ENCODE measurements at regions not wholly inside any gene's neighbourhood (a gene's known extent, or its start where the extent isn't known, plus 50 kb on each side); places are given as distances from the start of the nearest gene placed in this dataset.

GRCh38 chr2:47272905-47273758, 96.0 kb upstream of the EPCAM start:
- Histone ChIP-seq H3K4me1 (ENCODE audit: control insufficient read depth, insufficient read depth, low read length) (peaks cover 37% of the 10 kb centered on the region), H3K4me3 (ENCODE audit: low read length) (peak overlapping the region; percentile 25), H3K9me3 (ENCODE audit: control insufficient read depth, low read length) (no peaks in the 10 kb centered on the region), H3K36me3 (ENCODE audit: control insufficient read depth, insufficient read depth, low read length, severe bottlenecking) (no peaks in the 10 kb centered on the region), H3K27me3 (replicated peaks; ENCODE audit: control insufficient read depth, insufficient read depth, low read length) (no peaks in the 10 kb centered on the region), H3K9ac (ENCODE audit: low read length) (no peak overlapping the region)
- DNase-seq (ENCODE audit: low read depth), result no peak

GRCh38 chr2:47272031-47272864, 95.9 kb upstream of the CALM2 start:
- DNase-seq (ENCODE audit: low read depth), result peak; percentile 69
- H3K4me1 ChIP-seq (ENCODE audit: control insufficient read depth, insufficient read depth, low read length), result peaks cover 37% of the 10 kb centered on the region

GRCh38 chr2:47271054-47272000, 95.0 kb upstream of the CALM2 start:
- no peak overlapping the region for H3K9ac ChIP-seq (ENCODE audit: low read length)
- no peak overlapping the region for H3K4me3 ChIP-seq (ENCODE audit: low read length)
- no peaks in the 10 kb centered on the region for H3K27me3 ChIP-seq (replicated peaks; ENCODE audit: control insufficient read depth, insufficient read depth, low read length)
- DNase-seq (ENCODE audit: low read depth), result no peak
- H3K9me3 ChIP-seq (ENCODE audit: control insufficient read depth, low read length), result no peaks in the 10 kb centered on the region
- no peaks in the 10 kb centered on the region for H3K36me3 ChIP-seq (ENCODE audit: control insufficient read depth, insufficient read depth, low read length, severe bottlenecking)
- H3K4me1 ChIP-seq (ENCODE audit: control insufficient read depth, insufficient read depth, low read length), result peaks cover 37% of the 10 kb centered on the region

More at GRCh38 chr2:47272031-47272864, 95.9 kb upstream of the CALM2 start:
- Histone ChIP-seq H3K36me3 (ENCODE audit: control insufficient read depth, insufficient read depth, low read length, severe bottlenecking) (no peaks in the 10 kb centered on the region), H3K27me3 (replicated peaks; ENCODE audit: control insufficient read depth, insufficient read depth, low read length) (no peaks in the 10 kb centered on the region), H3K9me3 (ENCODE audit: control insufficient read depth, low read length) (no peaks in the 10 kb centered on the region), H3K4me3 (ENCODE audit: low read length) (peak overlapping the region; percentile 25), H3K9ac (ENCODE audit: low read length) (peak overlapping the region; percentile 27)

- H3K9ac ChIP-seq (ENCODE audit: low read length), result no peak overlapping the region
- no peaks in the 10 kb centered on the region for H3K27me3 ChIP-seq (replicated peaks; ENCODE audit: control insufficient read depth, insufficient read depth, low read length)
- DNase-seq (ENCODE audit: low read depth), result no peak
- peaks cover 36% of the 10 kb centered on the region for H3K4me1 ChIP-seq (ENCODE audit: control insufficient read depth, insufficient read depth, low read length)
- no peaks in the 10 kb centered on the region for H3K9me3 ChIP-seq (ENCODE audit: control insufficient read depth, low read length)
- H3K36me3 ChIP-seq (ENCODE audit: control insufficient read depth, insufficient read depth, low read length, severe bottlenecking), result no peaks in the 10 kb centered on the region
- no peak overlapping the region for H3K4me3 ChIP-seq (ENCODE audit: low read length)
Observed at GRCh38 chr2:47270421-47270820, 94.1 kb upstream of the CALM2 start.

- Histone ChIP-seq H3K36me3 (ENCODE audit: control insufficient read depth, insufficient read depth, low read length, severe bottlenecking) (no peaks in the 10 kb centered on the region), H3K9me3 (ENCODE audit: control insufficient read depth, low read length) (no peaks in the 10 kb centered on the region), H3K4me3 (ENCODE audit: low read length) (no peak overlapping the region), H3K4me1 (ENCODE audit: control insufficient read depth, insufficient read depth, low read length) (peaks cover 27% of the 10 kb centered on the region), H3K27me3 (replicated peaks; ENCODE audit: control insufficient read depth, insufficient read depth, low read length) (no peaks in the 10 kb centered on the region), H3K9ac (ENCODE audit: low read length) (peak overlapping the region; percentile 28)
- DNase-seq (ENCODE audit: low read depth), result peak; percentile 90
Observed at GRCh38 chr2:47269316-47270232, 93.3 kb upstream of the CALM2 start.

- no peak for DNase-seq (ENCODE audit: low read depth)
- H3K27me3 ChIP-seq (replicated peaks; ENCODE audit: control insufficient read depth, insufficient read depth, low read length), result no peaks in the 10 kb centered on the region
- no peak overlapping the region for H3K9ac ChIP-seq (ENCODE audit: low read length)
- H3K9me3 ChIP-seq (ENCODE audit: control insufficient read depth, low read length), result no peaks in the 10 kb centered on the region
- H3K4me1 ChIP-seq (ENCODE audit: control insufficient read depth, insufficient read depth, low read length), result peaks cover 14% of the 10 kb centered on the region
- no peak overlapping the region for H3K4me3 ChIP-seq (ENCODE audit: low read length)
- H3K36me3 ChIP-seq (ENCODE audit: control insufficient read depth, insufficient read depth, low read length, severe bottlenecking), result no peaks in the 10 kb centered on the region
Observed at GRCh38 chr2:47267711-47268086, 91.4 kb upstream of the CALM2 start.

GRCh38 chr2:47266939-47267710, 90.8 kb upstream of the CALM2 start:
- DNase-seq (ENCODE audit: low read depth), result no peak
- Histone ChIP-seq H3K27me3 (replicated peaks; ENCODE audit: control insufficient read depth, insufficient read depth, low read length) (no peaks in the 10 kb centered on the region), H3K9me3 (ENCODE audit: control insufficient read depth, low read length) (no peaks in the 10 kb centered on the region), H3K4me1 (ENCODE audit: control insufficient read depth, insufficient read depth, low read length) (peaks cover 9% of the 10 kb centered on the region), H3K4me3 (ENCODE audit: low read length) (no peak overlapping the region), H3K36me3 (ENCODE audit: control insufficient read depth, insufficient read depth, low read length, severe bottlenecking) (no peaks in the 10 kb centered on the region), H3K9ac (ENCODE audit: low read length) (no peak overlapping the region)

GRCh38 chr2:47265751-47266231, 89.5 kb upstream of the CALM2 start:
- Histone ChIP-seq H3K27me3 (replicated peaks; ENCODE audit: control insufficient read depth, insufficient read depth, low read length) (no peaks in the 10 kb centered on the region), H3K4me3 (ENCODE audit: low read length) (no peak overlapping the region), H3K9ac (ENCODE audit: low read length) (no peak overlapping the region), H3K4me1 (ENCODE audit: control insufficient read depth, insufficient read depth, low read length) (peaks cover 6% of the 10 kb centered on the region), H3K9me3 (ENCODE audit: control insufficient read depth, low read length) (no peaks in the 10 kb centered on the region), H3K36me3 (ENCODE audit: control insufficient read depth, insufficient read depth, low read length, severe bottlenecking) (no peaks in the 10 kb centered on the region)
- no peak for DNase-seq (ENCODE audit: low read depth)

GRCh38 chr2:47265158-47265557, 88.8 kb upstream of the CALM2 start:
- Histone ChIP-seq H3K9ac (ENCODE audit: low read length) (no peak overlapping the region), H3K36me3 (ENCODE audit: control insufficient read depth, insufficient read depth, low read length, severe bottlenecking) (no peaks in the 10 kb centered on the region), H3K27me3 (replicated peaks; ENCODE audit: control insufficient read depth, insufficient read depth, low read length) (no peaks in the 10 kb centered on the region), H3K4me1 (ENCODE audit: control insufficient read depth, insufficient read depth, low read length) (peaks cover 6% of the 10 kb centered on the region), H3K4me3 (ENCODE audit: low read length) (no peak overlapping the region), H3K9me3 (ENCODE audit: control insufficient read depth, low read length) (no peaks in the 10 kb centered on the region)
- DNase-seq (ENCODE audit: low read depth), result no peak
